ENCODE measurements at regions not wholly inside any gene's neighbourhood (a gene's known extent, or its start where the extent isn't known, plus 50 kb on each side); places are given as distances from the start of the nearest gene placed in this dataset.

DNA sequence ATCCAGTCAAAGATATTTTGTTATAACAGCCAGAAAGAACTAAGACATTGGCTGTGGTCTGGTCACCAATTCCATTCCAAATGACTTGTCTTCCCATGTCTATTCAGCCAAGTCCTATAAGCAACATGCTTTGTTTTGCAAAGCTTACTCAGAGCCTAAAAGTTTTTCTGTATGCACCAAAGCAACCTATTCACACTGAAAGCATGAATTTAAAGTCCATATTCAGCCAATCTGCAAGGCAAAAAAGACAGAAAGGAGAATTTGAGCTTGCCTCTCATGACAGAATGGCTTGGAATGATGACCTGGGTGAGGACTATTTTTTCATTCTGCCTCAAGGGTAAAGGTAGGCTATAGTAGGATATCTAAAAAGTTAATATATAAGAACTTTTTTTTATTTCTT is 323.2 kb upstream of the NOCT start:
- TF ChIP-seq CTCF (IDR thresholded peaks at IDR 0.05) (no peak), POLR2A (IDR thresholded peaks at IDR 0.05) (no peak)

Measured in esophagus squamous epithelium (tissue), 4 donors.